Liver (tissue), 8 donors: ENCODE measurements at regions not wholly inside any gene's neighbourhood (a gene's known extent, or its start where the extent isn't known, plus 50 kb on each side); places are given as distances from the start of the nearest gene placed in this dataset.

Source experiments
- DNase-seq: peaks from one replicate; pipeline ENCODE4 v3.0.0-alpha.2; 2017; ENCODE audit warnings: low spot score
- H3K27ac ChIP-seq, 2 donors: one replicate each; pipeline ENCODE4 v1.7.0; 2013; ENCODE audit warnings: inconsistent platforms in 2 of 2, low read length in 2 of 2, control low read depth in 1 of 2, low read depth in 1 of 2, mild to moderate bottlenecking in 1 of 2
- H3K27me3 ChIP-seq, 4 donors: one replicate each; pipeline versions ENCODE4 v1.6.1 to v1.7.0; 2013; ENCODE audit warnings: low read length in 3 of 4, inconsistent platforms in 1 of 4, mild to moderate bottlenecking in 1 of 4, moderate library complexity in 1 of 4; ENCODE audit not compliant: control insufficient read depth in 4 of 4, insufficient read depth in 4 of 4
- H3K36me3 ChIP-seq, 4 donors: one replicate each; pipeline versions ENCODE4 v1.6.1 to v1.7.0; 2013; ENCODE audit warnings: low read length in 3 of 4, mild to moderate bottlenecking in 3 of 4, low read depth in 1 of 4, moderate library complexity in 1 of 4; ENCODE audit not compliant: control insufficient read depth in 4 of 4, insufficient read depth in 3 of 4
- H3K4me1 ChIP-seq, 4 donors: one replicate each; pipeline versions ENCODE4 v1.6.1 to v1.7.0; 2013; ENCODE audit warnings: low read length in 3 of 4, mild to moderate bottlenecking in 3 of 4, moderate library complexity in 1 of 4; ENCODE audit not compliant: control insufficient read depth in 4 of 4, insufficient read depth in 4 of 4
- H3K4me3 ChIP-seq, 3 donors: one replicate each; pipeline versions ENCODE4 v1.6.1 to v1.7.0; 2013; ENCODE audit warnings: low read length in 3 of 3, control low read depth in 1 of 3, low read depth in 1 of 3, mild to moderate bottlenecking in 1 of 3
- H3K9ac ChIP-seq, 2 donors: one replicate each; pipeline ENCODE4 v1.7.0; 2013; ENCODE audit warnings: low read length in 2 of 2, mild to moderate bottlenecking in 2 of 2, moderate library complexity in 2 of 2, control low read depth in 1 of 2, low read depth in 1 of 2
- H3K9me3 ChIP-seq, 4 donors: one replicate each; pipeline versions ENCODE4 v1.6.1 to v1.7.0; 2013; ENCODE audit warnings: low read length in 3 of 4; ENCODE audit not compliant: control insufficient read depth in 4 of 4
- ATF3 ChIP-seq: IDR thresholded peaks from 2 replicates; pipeline ENCODE4 v1.6.1; 2016; ENCODE audit warnings: antibody characterized with exemption
- CTCF ChIP-seq: fragments of 150-350 bp; IDR thresholded peaks from 2 replicates; pipeline ENCODE4 v1.5.1; 2017; ENCODE audit warnings: improper control_type of control experiment, low read depth, low read length; ENCODE audit not compliant: missing input control
- EGR1 ChIP-seq, 2 donors: IDR thresholded peaks; 2 replicates each; pipeline ENCODE4 v1.6.1; 2016 to 2018; ENCODE audit warnings: antibody characterized with exemption in 2 of 2, low read depth in 2 of 2
- FOXA1 ChIP-seq: IDR thresholded peaks from 2 replicates; pipeline ENCODE4 v1.6.1; 2016; ENCODE audit warnings: antibody characterized with exemption
- FOXA2 ChIP-seq: IDR thresholded peaks from 2 replicates; pipeline ENCODE4 v1.6.1; 2016; ENCODE audit warnings: antibody characterized with exemption
- GABPA ChIP-seq, 2 donors: IDR thresholded peaks in 1 of 2; conservative IDR thresholded peaks in 1 of 2; 2 replicates each; pipeline ENCODE4 v1.6.1; 2016; ENCODE audit warnings: antibody characterized with exemption in 2 of 2, mild to moderate bottlenecking in 1 of 2, moderate library complexity in 1 of 2
- HNF4A ChIP-seq, 2 donors: conservative IDR thresholded peaks; 2 replicates each; pipeline ENCODE4 v1.6.1; 2016; ENCODE audit warnings: antibody characterized with exemption in 2 of 2, mild to moderate bottlenecking in 2 of 2
- HNF4G ChIP-seq: IDR thresholded peaks from 2 replicates; pipeline ENCODE4 v1.6.1; 2016; ENCODE audit warnings: antibody characterized with exemption
- JUND ChIP-seq, 2 donors: IDR thresholded peaks; 2 replicates each; pipeline ENCODE4 v1.6.1; 2016; ENCODE audit warnings: antibody characterized with exemption in 2 of 2
- MAX ChIP-seq: IDR thresholded peaks from 2 replicates; pipeline ENCODE4 v1.6.1; 2016; ENCODE audit warnings: antibody characterized with exemption
- RAD21 ChIP-seq, 2 donors: IDR thresholded peaks; 2 replicates each; pipeline ENCODE4 v1.6.1; 2016; ENCODE audit warnings: antibody characterized with exemption in 2 of 2, mild to moderate bottlenecking in 2 of 2
- REST ChIP-seq: IDR thresholded peaks from 2 replicates; pipeline ENCODE4 v1.6.1; 2016; ENCODE audit warnings: antibody characterized with exemption, mild to moderate bottlenecking
- RXRA ChIP-seq, 2 donors: IDR thresholded peaks; 2 replicates each; pipeline ENCODE4 v1.6.1; 2017 to 2018; ENCODE audit warnings: antibody characterized with exemption in 2 of 2, mild to moderate bottlenecking in 1 of 2
- SP1 ChIP-seq: IDR thresholded peaks from 2 replicates; pipeline ENCODE4 v1.6.1; 2018; ENCODE audit warnings: antibody characterized with exemption, mild to moderate bottlenecking
- TAF1 ChIP-seq: conservative IDR thresholded peaks from 2 replicates; pipeline ENCODE4 v1.6.1; 2016; ENCODE audit warnings: antibody characterized with exemption, mild to moderate bottlenecking
- YY1 ChIP-seq: IDR thresholded peaks from 2 replicates; pipeline ENCODE4 v1.6.1; 2016; ENCODE audit warnings: antibody characterized with exemption, mild to moderate bottlenecking
- ZBTB33 ChIP-seq: IDR thresholded peaks from 2 replicates; pipeline ENCODE4 v1.6.1; 2016; ENCODE audit warnings: antibody characterized with exemption
- WGBS: extraction: QIAGEN DNeasy Blood & Tissue Kit; methylation state at CpG from one replicate; pipeline ENCODE4 v1.1.7; 2013; 5-methylcytosine and 5-hydroxymethylcytosine counted together
- donor health status: healthy.
- donor health status: healthy.
- donor health status: healthy.
- donor health status: healthy.
- donor health status: healthy.

- no peaks in the 10 kb centered on the region for H3K27me3 ChIP-seq
- H3K9me3 ChIP-seq: no peaks in the 10 kb centered on the region
- no peaks in the 10 kb centered on the region for H3K4me1 ChIP-seq
- DNase-seq: no peak
- no peak overlapping the region for H3K4me3 ChIP-seq
- TF ChIP-seq CTCF (no peak), EGR1 (IDR thresholded peaks at IDR 0.05; ENCODE audit: low read depth in 2 of 2) (no peak), RAD21 (IDR thresholded peaks at IDR 0.05) (no peak), FOXA1 (no peak), ZBTB33 (no peak), HNF4G (no peak), MAX (no peak), JUND (IDR thresholded peaks at IDR 0.05) (no peak), FOXA2 (no peak), GABPA (IDR thresholded peaks at IDR 0.05 in 1 of 2, conservative IDR thresholded peaks at IDR 0.05 in 1 of 2) (no peak), YY1 (no peak), RXRA (IDR thresholded peaks at IDR 0.05) (no peak), ATF3 (no peak), HNF4A (conservative IDR thresholded peaks at IDR 0.05) (no peak), SP1 (no peak)
- 80% methylated on average over 12 of the region's 12 CpGs for WGBS
- no peak overlapping the region for H3K9ac ChIP-seq
- no peaks in the 10 kb centered on the region for H3K36me3 ChIP-seq
- H3K27ac ChIP-seq: no peak overlapping the region
Observed at GRCh38 chr6:3526962-3527650, 70.3 kb upstream of the SLC22A23 start.

GRCh38 chr6:3525915-3526314 lies 69.1 kb upstream of the SLC22A23 start:
- Histone ChIP-seq H3K27me3 (no peaks in the 10 kb centered on the region), H3K27ac (no peak overlapping the region), H3K4me1 (no peaks in the 10 kb centered on the region), H3K36me3 (no peaks in the 10 kb centered on the region), H3K9me3 (no peaks in the 10 kb centered on the region), H3K4me3 (no peak overlapping the region), H3K9ac (no peak overlapping the region)
- 87% methylated on average over 6 of the region's 6 CpGs for WGBS
- DNase-seq: no peak
- no peak for TF ChIP-seq HNF4G
- TF ChIP-seq MAX: no peak
- no peak for TF ChIP-seq HNF4A (conservative IDR thresholded peaks at IDR 0.05)
- no peak for TF ChIP-seq ZBTB33
- TF ChIP-seq TAF1: no peak
- TF ChIP-seq YY1: no peak
- TF ChIP-seq REST: no peak
- no peak for TF ChIP-seq EGR1 (IDR thresholded peaks at IDR 0.05; ENCODE audit: low read depth in 2 of 2)
- no peak for TF ChIP-seq RXRA (IDR thresholded peaks at IDR 0.05)
- TF ChIP-seq JUND (IDR thresholded peaks at IDR 0.05): no peak
- no peak for TF ChIP-seq RAD21 (IDR thresholded peaks at IDR 0.05)
